ENCODE measurements at regions not wholly inside any gene's neighbourhood (a gene's known extent, or its start where the extent isn't known, plus 50 kb on each side); places are given as distances from the start of the nearest gene placed in this dataset.

- TF ChIP-seq, protein P1, sequence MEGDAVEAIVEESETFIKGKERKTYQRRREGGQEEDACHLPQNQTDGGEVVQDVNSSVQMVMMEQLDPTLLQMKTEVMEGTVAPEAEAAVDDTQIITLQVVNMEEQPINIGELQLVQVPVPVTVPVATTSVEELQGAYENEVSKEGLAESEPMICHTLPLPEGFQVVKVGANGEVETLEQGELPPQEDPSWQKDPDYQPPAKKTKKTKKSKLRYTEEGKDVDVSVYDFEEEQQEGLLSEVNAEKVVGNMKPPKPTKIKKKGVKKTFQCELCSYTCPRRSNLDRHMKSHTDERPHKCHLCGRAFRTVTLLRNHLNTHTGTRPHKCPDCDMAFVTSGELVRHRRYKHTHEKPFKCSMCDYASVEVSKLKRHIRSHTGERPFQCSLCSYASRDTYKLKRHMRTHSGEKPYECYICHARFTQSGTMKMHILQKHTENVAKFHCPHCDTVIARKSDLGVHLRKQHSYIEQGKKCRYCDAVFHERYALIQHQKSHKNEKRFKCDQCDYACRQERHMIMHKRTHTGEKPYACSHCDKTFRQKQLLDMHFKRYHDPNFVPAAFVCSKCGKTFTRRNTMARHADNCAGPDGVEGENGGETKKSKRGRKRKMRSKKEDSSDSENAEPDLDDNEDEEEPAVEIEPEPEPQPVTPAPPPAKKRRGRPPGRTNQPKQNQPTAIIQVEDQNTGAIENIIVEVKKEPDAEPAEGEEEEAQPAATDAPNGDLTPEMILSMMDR (conservative IDR thresholded peaks at IDR 0.05), result no peak
- no peak for TF ChIP-seq EZH2 (IDR thresholded peaks at IDR 0.05; ENCODE audit: low read depth)
These were observed 237.5 kb upstream of the KLF6 start for GRCh38 chr10:4022473-4022872.
